ENCODE measurements at regions not wholly inside any gene's neighbourhood (a gene's known extent, or its start where the extent isn't known, plus 50 kb on each side); places are given as distances from the start of the nearest gene placed in this dataset.
"Not testable (repeated sequence)": the region's sequence is repeated elsewhere in the genome, so short reads cannot be mapped to it uniquely, and the experiment has no call there.

GRCh38 chr10:33835556-33835955 lies 501.1 kb upstream of the NRP1 start:
- Mint-ChIP-seq H3K9me3 (ENCODE audit: unreplicated experiment) (no peaks in the 10 kb centered on the region), H3K27me3 (ENCODE audit: unreplicated experiment) (peaks cover 15% of the 10 kb centered on the region), H3K27ac (ENCODE audit: unreplicated experiment) (no peak overlapping the region), H3K4me1 (ENCODE audit: unreplicated experiment) (no peaks in the 10 kb centered on the region), H3K4me3 (ENCODE audit: unreplicated experiment) (no peak overlapping the region), H3K36me3 (ENCODE audit: unreplicated experiment) (no peaks in the 10 kb centered on the region)
- no peak for TF ChIP-seq CTCF (IDR thresholded peaks at IDR 0.05)
- DNase-seq (ENCODE audit: extremely low spot score, unreplicated experiment): no peak

GRCh38 chr10:33833566-33833965 lies 499.1 kb upstream of the NRP1 start:
- H3K27ac Mint-ChIP-seq (ENCODE audit: unreplicated experiment): no peak overlapping the region
- no peak for TF ChIP-seq CTCF (IDR thresholded peaks at IDR 0.05)
- H3K36me3 Mint-ChIP-seq (ENCODE audit: unreplicated experiment): no peaks in the 10 kb centered on the region

GRCh38 chr10:33832124-33832787 lies 497.8 kb upstream of the NRP1 start:
- H3K36me3 Mint-ChIP-seq (ENCODE audit: unreplicated experiment): no peaks in the 10 kb centered on the region
- peaks cover 14% of the 10 kb centered on the region for H3K27me3 Mint-ChIP-seq (ENCODE audit: unreplicated experiment)
- no peak for TF ChIP-seq CTCF (IDR thresholded peaks at IDR 0.05)
- no peak for DNase-seq (ENCODE audit: extremely low spot score, unreplicated experiment)
- H3K4me1 Mint-ChIP-seq (ENCODE audit: unreplicated experiment): no peaks in the 10 kb centered on the region
- H3K4me3 Mint-ChIP-seq (ENCODE audit: unreplicated experiment): no peak overlapping the region
- H3K27ac Mint-ChIP-seq (ENCODE audit: unreplicated experiment): no peak overlapping the region
- H3K9me3 Mint-ChIP-seq (ENCODE audit: unreplicated experiment): no peaks in the 10 kb centered on the region

More at GRCh38 chr10:33833566-33833965, 499.1 kb upstream of the NRP1 start:
- no peak for DNase-seq (ENCODE audit: extremely low spot score, unreplicated experiment)
- H3K27me3 Mint-ChIP-seq (ENCODE audit: unreplicated experiment): peaks cover 15% of the 10 kb centered on the region
- H3K4me1 Mint-ChIP-seq (ENCODE audit: unreplicated experiment): no peaks in the 10 kb centered on the region
- H3K9me3 Mint-ChIP-seq (ENCODE audit: unreplicated experiment): no peaks in the 10 kb centered on the region
- H3K4me3 Mint-ChIP-seq (ENCODE audit: unreplicated experiment): no peak overlapping the region

GRCh38 chr10:33831591-33831990 lies 497.1 kb upstream of the NRP1 start:
- peaks cover 9% of the 10 kb centered on the region for H3K27me3 Mint-ChIP-seq (ENCODE audit: unreplicated experiment)
- TF ChIP-seq CTCF (IDR thresholded peaks at IDR 0.05): no peak
- no peaks in the 10 kb centered on the region for H3K9me3 Mint-ChIP-seq (ENCODE audit: unreplicated experiment)
- no peak overlapping the region for H3K27ac Mint-ChIP-seq (ENCODE audit: unreplicated experiment)
- no peaks in the 10 kb centered on the region for H3K36me3 Mint-ChIP-seq (ENCODE audit: unreplicated experiment)
- H3K4me3 Mint-ChIP-seq (ENCODE audit: unreplicated experiment): no peak overlapping the region
- H3K4me1 Mint-ChIP-seq (ENCODE audit: unreplicated experiment): no peaks in the 10 kb centered on the region
- DNase-seq (ENCODE audit: extremely low spot score, unreplicated experiment): no peak

- not testable (repeated sequence) for H3K4me1 Mint-ChIP-seq (ENCODE audit: unreplicated experiment); H3K27me3 Mint-ChIP-seq (ENCODE audit: unreplicated experiment); H3K9me3 Mint-ChIP-seq (ENCODE audit: unreplicated experiment); H3K4me3 Mint-ChIP-seq (ENCODE audit: unreplicated experiment); H3K36me3 Mint-ChIP-seq (ENCODE audit: unreplicated experiment); DNase-seq (ENCODE audit: extremely low spot score, unreplicated experiment); H3K27ac Mint-ChIP-seq (ENCODE audit: unreplicated experiment)
These were observed 495.4 kb upstream of the NRP1 start for GRCh38 chr10:33829899-33830298.

GRCh38 chr10:33828592-33828991 lies 494.1 kb upstream of the NRP1 start:
- TF ChIP-seq CTCF (IDR thresholded peaks at IDR 0.05): no peak
- no peak for DNase-seq (ENCODE audit: extremely low spot score, unreplicated experiment)
- H3K36me3 Mint-ChIP-seq (ENCODE audit: unreplicated experiment): no peaks in the 10 kb centered on the region
- H3K4me1 Mint-ChIP-seq (ENCODE audit: unreplicated experiment): no peaks in the 10 kb centered on the region
- no peaks in the 10 kb centered on the region for H3K9me3 Mint-ChIP-seq (ENCODE audit: unreplicated experiment)
- peaks cover 11% of the 10 kb centered on the region for H3K27me3 Mint-ChIP-seq (ENCODE audit: unreplicated experiment)
- H3K4me3 Mint-ChIP-seq (ENCODE audit: unreplicated experiment): no peak overlapping the region
- no peak overlapping the region for H3K27ac Mint-ChIP-seq (ENCODE audit: unreplicated experiment)

Measured in osteocyte (in vitro differentiated cells).